HCT116 (cell line): ENCODE measurements at regions not wholly inside any gene's neighbourhood (a gene's known extent, or its start where the extent isn't known, plus 50 kb on each side); places are given as distances from the start of the nearest gene placed in this dataset.

ENCODE experiments used
- ATAC-seq: fragments of 200-7000 bp; cut with Tn5 transposase; 2 replicates; pipeline ENCODE4 v1.9.1; 2020; ENCODE audit warnings: mild to moderate bottlenecking, moderate library complexity
- BruUV-seq: library from RNA; stranded (reverse); fragments of 400-500 nt; replicated peaks from 2 replicates; lab custom pipeline; 2021; lab: Mats Ljungman, UMichigan
- CTCF ChIA-PET: fragments of 300-600 bp; sonication (Branson Sonifier 250); formaldehyde crosslinking; loops from one replicate; lab custom pipeline; 2021; ENCODE audit warnings: antibody characterized with exemption; lab: Charles Lee
- POLR2A ChIA-PET: fragments of 300-600, 350-600 bp; sonication (Branson Sonifier 250); formaldehyde crosslinking; loops from one replicate; lab custom pipeline; 2021; ENCODE audit warnings: antibody characterized with exemption; lab: Charles Lee
- RAD21 ChIA-PET, 2 experiments: fragments of 300-600 bp; sonication (Branson Sonifier 250); formaldehyde crosslinking; loops; one replicate each; lab custom pipeline; 2023; ENCODE audit warnings: low total read pairs in 2 of 2; ENCODE audit not compliant: uncharacterized antibody in 2 of 2, unreplicated experiment in 2 of 2, low non-redundant PET in 1 of 2; lab: Charles Lee
- DNase-seq: peaks from one replicate; pipeline ENCODE4 v3.0.0-alpha.2; 2010; ENCODE audit warnings: low read depth, low spot score
- H2AFZ ChIP-seq: fragments of 200-600 bp; shearing (Covaris generic), sonication (generic); 2 replicates; pipeline ENCODE4 v1.6.1; 2017; ENCODE audit warnings: low read depth, mixed run types, mixed read lengths, antibody characterized with exemption, low read length; ENCODE audit not compliant: poor library complexity, severe bottlenecking
- H3K27ac ChIP-seq: 2 replicates; pipeline ENCODE4 v1.5.1; 2012; ENCODE audit warnings: low read depth, low read length
- H3K27me3 ChIP-seq: fragments of 200-600 bp; sonication (generic); 2 replicates; pipeline ENCODE4 v1.6.1; 2016; ENCODE audit warnings: mixed run types, low read length, mixed read lengths; ENCODE audit not compliant: insufficient read depth
- H3K36me3 ChIP-seq, 2 experiments: fragments of 200-500 bp in 1 of 2; fragments of 200-600 bp in 1 of 2; sonication (Bioruptor generic) in 1 of 2; sonication (generic) in 1 of 2; 2 replicates each; pipeline versions ENCODE4 v1.5.1 to v1.6.1; 2014 to 2016; ENCODE audit warnings: low read length in 2 of 2, inconsistent platforms in 1 of 2, mixed read lengths in 1 of 2, mixed run types in 1 of 2; ENCODE audit not compliant: insufficient read depth in 2 of 2, control insufficient read depth in 1 of 2
- H3K4me1 ChIP-seq, 2 experiments: fragments of 200-600 bp in 1 of 2; sonication (generic) in 1 of 2; 2 replicates each; pipeline versions ENCODE4 v1.5.1 to v1.6.1; 2012 to 2017; ENCODE audit warnings: low read length in 2 of 2, inconsistent platforms in 1 of 2, mild to moderate bottlenecking in 1 of 2, mixed read lengths in 1 of 2, mixed run types in 1 of 2, moderate library complexity in 1 of 2; ENCODE audit not compliant: insufficient read depth in 2 of 2, control insufficient read depth in 1 of 2
- H3K4me2 ChIP-seq: fragments of 200-600 bp; sonication (generic); 2 replicates; pipeline ENCODE4 v1.6.1; 2017; ENCODE audit warnings: mixed run types, low read length, mixed read lengths
- H3K4me3 ChIP-seq, 2 experiments: fragments of 200-600 bp in 1 of 2; sonication (generic) in 1 of 2; replicated peaks in 1 of 2; 2 replicates each; pipeline ENCODE4 v1.5.1; 2011 to 2016; ENCODE audit warnings: low read length in 2 of 2, control low read depth in 1 of 2, low read depth in 1 of 2, mild to moderate bottlenecking in 1 of 2, mixed read lengths in 1 of 2, mixed run types in 1 of 2
- H3K79me2 ChIP-seq: fragments of 200-600 bp; sonication (generic); 2 replicates; pipeline ENCODE4 v1.6.1; 2017; ENCODE audit warnings: mild to moderate bottlenecking, mixed run types, low read length, moderate library complexity, mixed read lengths; ENCODE audit not compliant: insufficient read depth
- H3K9ac ChIP-seq: fragments of 200-600 bp; sonication (generic); 2 replicates; pipeline ENCODE4 v1.6.1; 2016; ENCODE audit warnings: low read length, mixed read lengths
- H3K9me2 ChIP-seq: fragments of 200-600 bp; sonication (generic), shearing (Covaris generic); 2 replicates; pipeline ENCODE4 v1.6.1; 2017; ENCODE audit warnings: mixed run types, mild to moderate bottlenecking, moderate library complexity; ENCODE audit not compliant: insufficient read depth
- H3K9me3 ChIP-seq, 2 experiments: fragments of 200-500 bp in 1 of 2; fragments of 200-600 bp in 1 of 2; sonication (Bioruptor generic) in 1 of 2; sonication (generic) in 1 of 2; 2 replicates each; pipeline ENCODE4 v1.6.1; 2014 to 2017; ENCODE audit warnings: low read length in 2 of 2, mixed read lengths in 2 of 2, inconsistent platforms in 1 of 2, low read depth in 1 of 2, mild to moderate bottlenecking in 1 of 2, mixed run types in 1 of 2, moderate library complexity in 1 of 2; ENCODE audit not compliant: control insufficient read depth in 1 of 2, insufficient read depth in 1 of 2
- H4K20me1 ChIP-seq: fragments of 200-600 bp; sonication (generic), shearing (Covaris generic); 2 replicates; pipeline ENCODE4 v1.6.1; 2017; ENCODE audit warnings: mixed run types, mild to moderate bottlenecking, moderate library complexity; ENCODE audit not compliant: insufficient read depth
- ELF1 ChIP-seq: IDR thresholded peaks from 2 replicates; pipeline ENCODE4 v1.6.1; 2012; ENCODE audit warnings: low read depth, borderline replicate concordance
- EZH2 ChIP-seq: fragments of 200-600 bp; sonication (generic); IDR thresholded peaks from 2 replicates; pipeline ENCODE4 v1.6.1; 2017; ENCODE audit warnings: antibody characterized with exemption, mixed run types
- FOSL1 ChIP-seq: IDR thresholded peaks from 2 replicates; pipeline ENCODE4 v1.6.1; 2012; ENCODE audit warnings: low read depth
- POLR2A ChIP-seq: IDR thresholded peaks from 2 replicates; pipeline ENCODE4 v1.7.0; 2011; ENCODE audit warnings: borderline replicate concordance; ENCODE audit not compliant: insufficient read depth, insufficient read length; ENCODE audit errors: extremely low read depth
- POLR2AphosphoS5 ChIP-seq: IDR thresholded peaks from 2 replicates; pipeline ENCODE4 v1.6.1; 2011; ENCODE audit warnings: mild to moderate bottlenecking, low read depth, low read length, moderate library complexity
- RAD21 ChIP-seq: IDR thresholded peaks from 2 replicates; pipeline ENCODE4 v1.6.1; 2012; ENCODE audit warnings: low read depth, mild to moderate bottlenecking
- SP1 ChIP-seq: IDR thresholded peaks from 2 replicates; pipeline ENCODE4 v1.6.1; 2012; ENCODE audit warnings: low read depth
- SRF ChIP-seq: IDR thresholded peaks from 2 replicates; pipeline ENCODE4 v1.6.1; 2012; ENCODE audit warnings: low read depth
- TCF7L2 ChIP-seq: IDR thresholded peaks from 2 replicates; pipeline ENCODE4 v1.7.0; 2011; ENCODE audit warnings: borderline replicate concordance, inconsistent platforms; ENCODE audit not compliant: insufficient read depth, insufficient read length; ENCODE audit errors: extremely low read depth
- intact Hi-C: fragments of 100-400 bp; cut with micrococcal nuclease; formaldehyde crosslinking; loops from 2 replicates; pipeline ENCODE4 v1.10.0; 2022
- TF ChIP-seq, protein P1 (sequence below), 3 experiments: fragments of 200-600 bp in 1 of 3; sonication (generic) in 1 of 3; IDR thresholded peaks in 2 of 3; conservative IDR thresholded peaks in 1 of 3; 2 replicates each; pipeline ENCODE4 v1.5.1; 2012 to 2017; ENCODE audit warnings: low read depth in 2 of 3, low read length in 2 of 3, antibody characterized with exemption in 1 of 3, borderline replicate concordance in 1 of 3, control low read depth in 1 of 3, mild to moderate bottlenecking in 1 of 3, mixed read lengths in 1 of 3, mixed run types in 1 of 3, moderate library complexity in 1 of 3; ENCODE audit not compliant: insufficient read depth in 1 of 3
- TF ChIP-seq, protein P2 (sequence below): IDR thresholded peaks from 2 replicates; pipeline ENCODE4 v1.6.1; 2012; ENCODE audit warnings: low read depth
- TF ChIP-seq, protein P3 (sequence below): IDR thresholded peaks from 2 replicates; pipeline ENCODE4 v1.6.1; 2012
- TF ChIP-seq, protein P4 (sequence below): IDR thresholded peaks from 2 replicates; pipeline ENCODE4 v1.6.1; 2012

DNA sequence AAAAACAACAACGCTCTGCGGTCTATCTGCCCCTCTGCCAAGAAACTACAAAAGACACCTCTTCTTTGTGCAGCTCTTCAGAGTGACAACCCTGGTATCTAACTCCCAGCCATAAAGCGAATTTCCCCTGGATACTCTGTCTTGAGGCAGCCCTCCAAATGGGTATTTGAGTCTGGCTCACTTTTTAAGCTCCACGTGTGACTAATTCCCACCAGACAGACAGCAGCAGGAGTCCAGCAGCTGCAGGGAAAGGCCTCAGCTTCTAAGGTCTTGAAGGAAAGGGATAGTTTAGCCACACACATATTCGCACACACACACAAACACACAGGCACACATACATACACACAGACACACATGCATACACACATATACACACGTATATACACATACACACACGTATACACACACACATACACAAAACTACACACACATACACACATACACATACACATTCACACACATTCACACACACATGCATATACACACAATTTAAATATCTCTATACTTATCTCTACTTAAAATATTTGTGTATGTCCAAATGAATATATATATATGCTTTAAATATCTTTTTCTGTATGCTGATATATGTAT, 188.8 kb downstream of the TSHZ3 start (continued):
- TF ChIP-seq, protein P1, sequence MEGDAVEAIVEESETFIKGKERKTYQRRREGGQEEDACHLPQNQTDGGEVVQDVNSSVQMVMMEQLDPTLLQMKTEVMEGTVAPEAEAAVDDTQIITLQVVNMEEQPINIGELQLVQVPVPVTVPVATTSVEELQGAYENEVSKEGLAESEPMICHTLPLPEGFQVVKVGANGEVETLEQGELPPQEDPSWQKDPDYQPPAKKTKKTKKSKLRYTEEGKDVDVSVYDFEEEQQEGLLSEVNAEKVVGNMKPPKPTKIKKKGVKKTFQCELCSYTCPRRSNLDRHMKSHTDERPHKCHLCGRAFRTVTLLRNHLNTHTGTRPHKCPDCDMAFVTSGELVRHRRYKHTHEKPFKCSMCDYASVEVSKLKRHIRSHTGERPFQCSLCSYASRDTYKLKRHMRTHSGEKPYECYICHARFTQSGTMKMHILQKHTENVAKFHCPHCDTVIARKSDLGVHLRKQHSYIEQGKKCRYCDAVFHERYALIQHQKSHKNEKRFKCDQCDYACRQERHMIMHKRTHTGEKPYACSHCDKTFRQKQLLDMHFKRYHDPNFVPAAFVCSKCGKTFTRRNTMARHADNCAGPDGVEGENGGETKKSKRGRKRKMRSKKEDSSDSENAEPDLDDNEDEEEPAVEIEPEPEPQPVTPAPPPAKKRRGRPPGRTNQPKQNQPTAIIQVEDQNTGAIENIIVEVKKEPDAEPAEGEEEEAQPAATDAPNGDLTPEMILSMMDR (IDR thresholded peaks at IDR 0.05 in 2 of 3, conservative IDR thresholded peaks at IDR 0.05 in 1 of 3; ENCODE audit: borderline replicate concordance in 1 of 3, insufficient read depth in 1 of 3, low read depth in 2 of 3, low read length in 2 of 3): no peak
- TF ChIP-seq TCF7L2 (no peak), POLR2AphosphoS5 (no peak), ELF1 (no peak), EZH2 (no peak)
- TF ChIP-seq, protein P2, sequence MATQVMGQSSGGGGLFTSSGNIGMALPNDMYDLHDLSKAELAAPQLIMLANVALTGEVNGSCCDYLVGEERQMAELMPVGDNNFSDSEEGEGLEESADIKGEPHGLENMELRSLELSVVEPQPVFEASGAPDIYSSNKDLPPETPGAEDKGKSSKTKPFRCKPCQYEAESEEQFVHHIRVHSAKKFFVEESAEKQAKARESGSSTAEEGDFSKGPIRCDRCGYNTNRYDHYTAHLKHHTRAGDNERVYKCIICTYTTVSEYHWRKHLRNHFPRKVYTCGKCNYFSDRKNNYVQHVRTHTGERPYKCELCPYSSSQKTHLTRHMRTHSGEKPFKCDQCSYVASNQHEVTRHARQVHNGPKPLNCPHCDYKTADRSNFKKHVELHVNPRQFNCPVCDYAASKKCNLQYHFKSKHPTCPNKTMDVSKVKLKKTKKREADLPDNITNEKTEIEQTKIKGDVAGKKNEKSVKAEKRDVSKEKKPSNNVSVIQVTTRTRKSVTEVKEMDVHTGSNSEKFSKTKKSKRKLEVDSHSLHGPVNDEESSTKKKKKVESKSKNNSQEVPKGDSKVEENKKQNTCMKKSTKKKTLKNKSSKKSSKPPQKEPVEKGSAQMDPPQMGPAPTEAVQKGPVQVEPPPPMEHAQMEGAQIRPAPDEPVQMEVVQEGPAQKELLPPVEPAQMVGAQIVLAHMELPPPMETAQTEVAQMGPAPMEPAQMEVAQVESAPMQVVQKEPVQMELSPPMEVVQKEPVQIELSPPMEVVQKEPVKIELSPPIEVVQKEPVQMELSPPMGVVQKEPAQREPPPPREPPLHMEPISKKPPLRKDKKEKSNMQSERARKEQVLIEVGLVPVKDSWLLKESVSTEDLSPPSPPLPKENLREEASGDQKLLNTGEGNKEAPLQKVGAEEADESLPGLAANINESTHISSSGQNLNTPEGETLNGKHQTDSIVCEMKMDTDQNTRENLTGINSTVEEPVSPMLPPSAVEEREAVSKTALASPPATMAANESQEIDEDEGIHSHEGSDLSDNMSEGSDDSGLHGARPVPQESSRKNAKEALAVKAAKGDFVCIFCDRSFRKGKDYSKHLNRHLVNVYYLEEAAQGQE: no peak
- TF ChIP-seq, all 23 proteins: peak for 0

DNA sequence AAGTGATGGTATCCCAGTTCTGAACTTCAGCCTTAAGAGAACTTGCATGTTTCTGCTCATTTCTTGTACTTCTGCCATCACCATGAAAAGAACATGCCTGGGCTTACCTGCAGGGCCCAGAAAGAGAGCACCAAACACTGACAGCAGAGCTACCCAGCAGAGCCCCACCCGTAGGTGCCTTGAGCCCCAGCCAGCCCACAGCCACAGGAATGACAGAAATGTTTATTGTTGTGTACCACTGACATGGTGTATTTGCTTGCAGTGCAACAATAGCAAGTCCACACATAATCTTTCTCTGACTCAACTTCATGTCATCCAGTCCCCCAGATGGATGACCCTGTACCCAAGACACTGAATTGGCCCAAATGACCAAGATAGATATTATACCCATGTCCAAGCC, 195.2 kb downstream of the TSHZ3 start:
- no peaks in the 10 kb centered on the region for H4K20me1 ChIP-seq
- no peaks in the 10 kb centered on the region for H3K9me2 ChIP-seq
- H3K27me3 ChIP-seq: no peaks in the 10 kb centered on the region
- intact Hi-C loops: no loop called here
- peaks cover 11 to 27% of the 10 kb centered on the region in 2 experiments; a peak in 2 of 4 replicates for H3K9me3 ChIP-seq
- no peak overlapping the region for H3K4me2 ChIP-seq
- H3K9ac ChIP-seq: no peak overlapping the region
- no peak overlapping the region for H3K27ac ChIP-seq
- no TSS peak for BruUV-seq
- RAD21 ChIA-PET: no interaction called here
- POLR2A ChIA-PET: no interaction called here
- no peaks in the 10 kb centered on the region for H3K4me1 ChIP-seq
- no peak overlapping the region for H3K4me3 ChIP-seq
- DNase-seq (no peak), ATAC-seq (no peak)
- no peak overlapping the region for H2AFZ ChIP-seq
- H3K36me3 ChIP-seq: no peaks in the 10 kb centered on the region
- CTCF ChIA-PET: no interaction called here
- H3K79me2 ChIP-seq: no peaks in the 10 kb centered on the region
- TF ChIP-seq POLR2A (no peak), TCF7L2 (no peak), RAD21 (no peak), ELF1 (no peak), FOSL1 (no peak), SP1 (no peak), SRF (no peak)
- TF ChIP-seq, protein P3, sequence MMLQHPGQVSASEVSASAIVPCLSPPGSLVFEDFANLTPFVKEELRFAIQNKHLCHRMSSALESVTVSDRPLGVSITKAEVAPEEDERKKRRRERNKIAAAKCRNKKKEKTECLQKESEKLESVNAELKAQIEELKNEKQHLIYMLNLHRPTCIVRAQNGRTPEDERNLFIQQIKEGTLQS: no peak
- TF ChIP-seq, protein P4, sequence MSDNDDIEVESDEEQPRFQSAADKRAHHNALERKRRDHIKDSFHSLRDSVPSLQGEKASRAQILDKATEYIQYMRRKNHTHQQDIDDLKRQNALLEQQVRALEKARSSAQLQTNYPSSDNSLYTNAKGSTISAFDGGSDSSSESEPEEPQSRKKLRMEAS: no peak
- TF ChIP-seq, protein P2: no peak
